Left kidney (tissue), 1 donor: ENCODE measurements at regions not wholly inside any gene's neighbourhood (a gene's known extent, or its start where the extent isn't known, plus 50 kb on each side); places are given as distances from the start of the nearest gene placed in this dataset.

Source experiments
- DNase-seq: peaks from one replicate; pipeline ENCODE4 v3.0.0-alpha.2; 2013

GRCh38 chr4:115323106-115323707 lies 209.8 kb upstream of the NDST4 start:
- DNase-seq = no peak

GRCh38 chr4:115315182-115315581 lies 201.8 kb upstream of the NDST4 start:
- DNase-seq = no peak

- no peak for DNase-seq
These were observed 197.2 kb upstream of the NDST4 start for GRCh38 chr4:115310641-115311040.

- no peak for DNase-seq
These were observed 181.3 kb upstream of the NDST4 start for GRCh38 chr4:115294717-115295116.

GRCh38 chr4:115293093-115293462 lies 179.7 kb upstream of the NDST4 start:
- DNase-seq = no peak

GRCh38 chr4:115292320-115293092 lies 179.1 kb upstream of the NDST4 start:
- peak; percentile 3 for DNase-seq

- no peak for DNase-seq
These were observed 174.0 kb upstream of the NDST4 start for GRCh38 chr4:115287426-115287825.

- DNase-seq = no peak
These were observed 165.9 kb upstream of the NDST4 start for GRCh38 chr4:115279330-115279729.

GRCh38 chr4:115278830-115279229 lies 165.4 kb upstream of the NDST4 start:
- DNase-seq = no peak

- DNase-seq = no peak
These were observed 162.2 kb upstream of the NDST4 start for GRCh38 chr4:115275615-115276014.

- DNase-seq = no peak
These were observed 161.1 kb upstream of the NDST4 start for GRCh38 chr4:115274545-115274944.

- DNase-seq = no peak
These were observed 159.2 kb upstream of the NDST4 start for GRCh38 chr4:115272594-115272993.

GRCh38 chr4:115272185-115272584 lies 158.8 kb upstream of the NDST4 start:
- no peak for DNase-seq

- DNase-seq = no peak
These were observed 146.8 kb upstream of the NDST4 start for GRCh38 chr4:115260195-115260594.

GRCh38 chr4:115259642-115260041 lies 146.2 kb upstream of the NDST4 start:
- DNase-seq = no peak

GRCh38 chr4:115249808-115250207 lies 136.4 kb upstream of the NDST4 start:
- no peak for DNase-seq

GRCh38 chr4:115234405-115235093 lies 121.1 kb upstream of the NDST4 start:
- peak; percentile 12 for DNase-seq

- DNase-seq = no peak
These were observed 120.2 kb upstream of the NDST4 start for GRCh38 chr4:115233600-115233999.

- no peak for DNase-seq
These were observed 116.5 kb upstream of the NDST4 start for GRCh38 chr4:115229873-115230272.

- no peak for DNase-seq
These were observed 115.4 kb upstream of the NDST4 start for GRCh38 chr4:115228851-115229250.

- DNase-seq = no peak
These were observed 108.6 kb upstream of the NDST4 start for GRCh38 chr4:115222061-115222460.

- DNase-seq = no peak
These were observed 106.4 kb upstream of the NDST4 start for GRCh38 chr4:115219862-115220261.

- no peak for DNase-seq
These were observed 106.0 kb upstream of the NDST4 start for GRCh38 chr4:115219315-115219860.
